SU-DHL-6 (cell line): ENCODE measurements at regions not wholly inside any gene's neighbourhood (a gene's known extent, or its start where the extent isn't known, plus 50 kb on each side); places are given as distances from the start of the nearest gene placed in this dataset.

ENCODE experiments used
- EZH2phosphoT487 ChIP-seq: fragments of 200-600 bp; sonication (generic), shearing (Covaris generic); conservative IDR thresholded peaks from 2 replicates; pipeline ENCODE4 v1.6.1; 2018; ENCODE audit warnings: mild to moderate bottlenecking, antibody characterized with exemption, low read length, moderate library complexity, mixed read lengths
- TF ChIP-seq, protein P1 (sequence below): fragments of 200-600 bp; sonication (generic); IDR thresholded peaks from one replicate; pipeline ENCODE4 v1.5.1; 2017; ENCODE audit warnings: antibody characterized with exemption, mild to moderate bottlenecking, low read length, moderate library complexity; ENCODE audit not compliant: insufficient read depth, poor library complexity, severe bottlenecking

DNA sequence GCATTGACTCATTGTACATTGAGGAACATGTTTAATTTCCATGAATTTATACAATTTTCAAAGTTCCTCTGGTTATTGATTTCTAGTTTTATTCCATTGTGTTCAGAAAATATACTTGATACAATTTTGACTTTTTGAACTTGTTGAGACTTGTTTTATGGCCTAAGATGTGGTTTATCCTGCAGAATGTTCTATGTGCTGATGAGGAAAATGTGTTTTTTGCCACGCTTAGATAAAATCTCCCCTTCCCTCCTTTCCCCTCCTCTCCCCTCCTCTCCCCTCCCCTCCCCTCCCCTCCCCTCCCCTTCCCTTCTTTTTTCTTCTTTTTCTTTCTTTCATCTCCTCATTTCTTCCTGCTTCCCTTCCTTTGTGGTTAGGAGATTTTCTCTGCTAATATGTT, 470.8 kb upstream of the MAP3K7 start:
- TF ChIP-seq, protein P1, sequence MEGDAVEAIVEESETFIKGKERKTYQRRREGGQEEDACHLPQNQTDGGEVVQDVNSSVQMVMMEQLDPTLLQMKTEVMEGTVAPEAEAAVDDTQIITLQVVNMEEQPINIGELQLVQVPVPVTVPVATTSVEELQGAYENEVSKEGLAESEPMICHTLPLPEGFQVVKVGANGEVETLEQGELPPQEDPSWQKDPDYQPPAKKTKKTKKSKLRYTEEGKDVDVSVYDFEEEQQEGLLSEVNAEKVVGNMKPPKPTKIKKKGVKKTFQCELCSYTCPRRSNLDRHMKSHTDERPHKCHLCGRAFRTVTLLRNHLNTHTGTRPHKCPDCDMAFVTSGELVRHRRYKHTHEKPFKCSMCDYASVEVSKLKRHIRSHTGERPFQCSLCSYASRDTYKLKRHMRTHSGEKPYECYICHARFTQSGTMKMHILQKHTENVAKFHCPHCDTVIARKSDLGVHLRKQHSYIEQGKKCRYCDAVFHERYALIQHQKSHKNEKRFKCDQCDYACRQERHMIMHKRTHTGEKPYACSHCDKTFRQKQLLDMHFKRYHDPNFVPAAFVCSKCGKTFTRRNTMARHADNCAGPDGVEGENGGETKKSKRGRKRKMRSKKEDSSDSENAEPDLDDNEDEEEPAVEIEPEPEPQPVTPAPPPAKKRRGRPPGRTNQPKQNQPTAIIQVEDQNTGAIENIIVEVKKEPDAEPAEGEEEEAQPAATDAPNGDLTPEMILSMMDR: no peak
- no peak for TF ChIP-seq EZH2phosphoT487
